Colonic mucosa (tissue), 4 donors: ENCODE measurements at regions not wholly inside any gene's neighbourhood (a gene's known extent, or its start where the extent isn't known, plus 50 kb on each side); places are given as distances from the start of the nearest gene placed in this dataset.

Source experiments
- DNase-seq: peaks from one replicate; pipeline ENCODE4 v3.0.0-alpha.2; 2020
- H3K27ac ChIP-seq: fragments of 200-600 bp; one replicate; pipeline ENCODE4 v1.8.0; 2021
- H3K27me3 ChIP-seq: fragments of 200-600 bp; one replicate; pipeline ENCODE4 v1.8.0; 2021
- H3K36me3 ChIP-seq: fragments of 200-600 bp; one replicate; pipeline ENCODE4 v1.8.0; 2021
- H3K4me1 ChIP-seq: fragments of 200-600 bp; one replicate; pipeline ENCODE4 v1.8.0; 2021; ENCODE audit warnings: mild to moderate bottlenecking
- H3K4me3 ChIP-seq: fragments of 200-600 bp; one replicate; pipeline ENCODE4 v1.8.0; 2021
- H3K9ac ChIP-seq, 2 donors: one replicate each; pipeline ENCODE4 v1.7.0; 2013; ENCODE audit warnings: control low read depth in 2 of 2, low read depth in 2 of 2, low read length in 2 of 2
- H3K9me3 ChIP-seq: fragments of 200-600 bp; one replicate; pipeline ENCODE4 v1.8.0; 2021
- intact Hi-C: fragments of 100-400 bp; cut with DNase I; formaldehyde crosslinking; loops from one replicate; pipeline ENCODE4 v1.14.1; 2022
- TF ChIP-seq, protein P1 (sequence below): fragments of 200-600 bp; IDR thresholded peaks from one replicate; pipeline ENCODE4 v1.8.0; 2022; ENCODE audit warnings: antibody characterized with exemption, mild to moderate bottlenecking
- donor health status: healthy.
- donor health status: DM: no; HTN: no; CAD: no.
- donor health status: DM: no; HTN: no; CAD: no.

DNA sequence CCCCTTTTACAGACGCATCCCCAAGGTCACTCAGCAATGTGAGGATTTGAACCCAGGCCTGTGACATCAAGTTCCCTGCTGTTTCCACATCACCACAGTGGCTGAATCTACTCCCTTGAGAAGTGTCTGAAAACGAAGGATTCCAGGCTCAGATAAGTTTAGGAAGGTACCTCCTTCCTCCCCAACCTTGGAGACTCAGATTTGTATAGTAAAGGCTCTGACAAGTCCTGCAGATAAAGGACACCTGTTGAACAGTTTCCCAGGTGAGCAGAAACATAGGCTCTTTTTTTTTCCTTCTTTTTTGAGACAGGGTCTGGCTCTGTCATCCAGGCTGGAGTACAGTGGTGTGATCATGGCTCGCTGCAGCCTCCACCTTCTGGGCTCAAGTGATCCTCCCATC is 56.4 kb upstream of the PTPRS start:
- TF ChIP-seq, protein P1, sequence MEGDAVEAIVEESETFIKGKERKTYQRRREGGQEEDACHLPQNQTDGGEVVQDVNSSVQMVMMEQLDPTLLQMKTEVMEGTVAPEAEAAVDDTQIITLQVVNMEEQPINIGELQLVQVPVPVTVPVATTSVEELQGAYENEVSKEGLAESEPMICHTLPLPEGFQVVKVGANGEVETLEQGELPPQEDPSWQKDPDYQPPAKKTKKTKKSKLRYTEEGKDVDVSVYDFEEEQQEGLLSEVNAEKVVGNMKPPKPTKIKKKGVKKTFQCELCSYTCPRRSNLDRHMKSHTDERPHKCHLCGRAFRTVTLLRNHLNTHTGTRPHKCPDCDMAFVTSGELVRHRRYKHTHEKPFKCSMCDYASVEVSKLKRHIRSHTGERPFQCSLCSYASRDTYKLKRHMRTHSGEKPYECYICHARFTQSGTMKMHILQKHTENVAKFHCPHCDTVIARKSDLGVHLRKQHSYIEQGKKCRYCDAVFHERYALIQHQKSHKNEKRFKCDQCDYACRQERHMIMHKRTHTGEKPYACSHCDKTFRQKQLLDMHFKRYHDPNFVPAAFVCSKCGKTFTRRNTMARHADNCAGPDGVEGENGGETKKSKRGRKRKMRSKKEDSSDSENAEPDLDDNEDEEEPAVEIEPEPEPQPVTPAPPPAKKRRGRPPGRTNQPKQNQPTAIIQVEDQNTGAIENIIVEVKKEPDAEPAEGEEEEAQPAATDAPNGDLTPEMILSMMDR = no peak
- Histone ChIP-seq H3K27ac (no peak overlapping the region), H3K9ac (no peak overlapping the region), H3K4me3 (no peak overlapping the region), H3K9me3 (no peaks in the 10 kb centered on the region), H3K4me1 (no peaks in the 10 kb centered on the region), H3K27me3 (no peaks in the 10 kb centered on the region), H3K36me3 (no peaks in the 10 kb centered on the region)
- DNase-seq = no peak
- intact Hi-C loops = no loop called here

DNA sequence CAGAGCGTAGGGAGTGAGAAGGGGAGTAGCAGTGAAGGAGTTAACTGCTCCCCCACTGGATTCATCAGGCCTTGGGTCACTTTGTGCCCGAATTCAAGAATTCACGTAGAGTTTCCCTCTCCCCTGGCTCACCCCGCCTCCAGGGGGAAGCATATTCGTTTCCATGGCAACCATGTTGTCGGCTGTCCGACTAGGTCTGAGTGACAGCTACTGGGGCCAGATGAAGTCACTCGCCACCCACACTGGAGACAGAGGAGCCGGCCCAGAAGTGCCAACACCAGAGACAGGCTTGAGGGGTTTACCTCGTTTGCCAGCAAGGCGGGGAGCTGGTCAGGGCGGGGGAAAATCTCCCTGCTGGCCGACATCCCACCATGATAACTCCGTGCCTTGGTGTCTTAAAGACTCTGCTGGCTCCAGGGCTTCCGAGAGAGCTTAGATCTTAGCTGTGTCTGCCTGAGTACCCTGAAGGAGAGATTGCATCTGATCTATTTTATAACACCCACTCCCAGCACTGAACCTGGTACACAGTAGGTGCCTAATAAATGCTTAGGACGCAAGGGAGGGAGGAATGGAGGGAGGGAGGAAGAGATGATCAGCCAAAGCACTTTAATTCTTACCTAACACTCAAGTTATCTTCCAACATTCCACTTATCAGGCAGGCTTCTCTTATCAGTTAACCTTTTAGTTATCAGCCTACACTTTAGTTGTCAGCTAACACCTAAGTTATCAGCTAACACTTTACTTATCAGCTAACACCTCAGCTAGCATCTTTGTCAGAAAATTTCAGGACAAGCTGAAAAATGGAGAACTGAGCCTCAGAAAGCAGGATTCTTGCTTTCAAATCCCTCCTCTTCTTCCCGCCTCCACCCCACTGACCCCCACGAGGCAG is 57.2 kb upstream of the ZNRF4 start:
- Histone ChIP-seq H3K4me3 (no peak overlapping the region), H3K27me3 (no peaks in the 10 kb centered on the region), H3K9me3 (no peaks in the 10 kb centered on the region), H3K4me1 (no peaks in the 10 kb centered on the region), H3K27ac (no peak overlapping the region), H3K9ac (no peak overlapping the region), H3K36me3 (no peaks in the 10 kb centered on the region)
- TF ChIP-seq, protein P1 = no peak
- intact Hi-C loops = no loop called here
- no peak for DNase-seq

- Histone ChIP-seq H3K9ac (no peak overlapping the region), H3K36me3 (no peaks in the 10 kb centered on the region), H3K4me1 (no peaks in the 10 kb centered on the region), H3K9me3 (no peaks in the 10 kb centered on the region), H3K4me3 (no peak overlapping the region), H3K27me3 (no peaks in the 10 kb centered on the region), H3K27ac (no peak overlapping the region)
- intact Hi-C loops = no loop called here
- TF ChIP-seq, protein P1 = no peak
- no peak for DNase-seq
Observed at GRCh38 chr19:5398693-5399057, 56.5 kb upstream of the ZNRF4 start.

DNA sequence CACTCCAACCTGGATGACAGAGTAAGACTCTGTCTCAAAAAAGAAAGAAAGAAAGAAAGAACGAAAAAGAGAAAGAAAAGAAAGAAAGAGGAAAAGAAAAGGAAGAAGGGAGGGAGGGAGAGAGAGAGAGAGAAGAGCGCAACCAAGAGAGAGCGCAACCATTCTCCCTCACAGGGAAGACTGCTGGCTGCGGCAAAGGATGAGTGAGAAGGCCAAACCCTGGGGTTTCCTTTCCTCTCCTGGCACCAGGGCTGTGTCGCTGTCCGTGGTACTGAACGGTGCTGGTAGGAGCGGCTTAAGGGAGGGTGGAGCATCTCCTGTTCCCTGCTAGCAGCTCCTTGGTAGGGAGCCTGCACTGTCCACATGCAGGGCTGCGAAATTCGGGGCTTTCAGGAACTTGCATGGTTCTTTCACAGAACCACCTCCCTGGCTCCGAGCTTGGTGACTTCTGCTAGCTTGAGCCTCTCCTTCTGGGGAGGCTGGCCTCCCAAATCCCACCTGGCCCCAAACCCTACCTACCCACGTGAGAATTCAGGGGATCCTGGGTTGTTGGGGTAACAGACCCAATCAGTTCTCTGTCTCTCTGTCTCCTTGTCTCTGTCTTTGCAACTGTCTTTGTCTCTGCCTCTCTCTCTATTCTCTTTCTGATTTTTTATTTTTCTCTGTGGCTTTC is 51.1 kb upstream of the ZNRF4 start:
- no peaks in the 10 kb centered on the region for H3K27me3 ChIP-seq
- no peaks in the 10 kb centered on the region for H3K4me1 ChIP-seq
- no peak overlapping the region for H3K9ac ChIP-seq
- TF ChIP-seq, protein P1 = no peak
- H3K36me3 ChIP-seq = no peaks in the 10 kb centered on the region
- intact Hi-C loops = no loop called here
- no peak overlapping the region for H3K27ac ChIP-seq
- peak; percentile 75 for DNase-seq
- H3K9me3 ChIP-seq = no peaks in the 10 kb centered on the region
- no peak overlapping the region for H3K4me3 ChIP-seq
